ENCODE measurements at regions not wholly inside any gene's neighbourhood (a gene's known extent, or its start where the extent isn't known, plus 50 kb on each side); places are given as distances from the start of the nearest gene placed in this dataset.

DNA sequence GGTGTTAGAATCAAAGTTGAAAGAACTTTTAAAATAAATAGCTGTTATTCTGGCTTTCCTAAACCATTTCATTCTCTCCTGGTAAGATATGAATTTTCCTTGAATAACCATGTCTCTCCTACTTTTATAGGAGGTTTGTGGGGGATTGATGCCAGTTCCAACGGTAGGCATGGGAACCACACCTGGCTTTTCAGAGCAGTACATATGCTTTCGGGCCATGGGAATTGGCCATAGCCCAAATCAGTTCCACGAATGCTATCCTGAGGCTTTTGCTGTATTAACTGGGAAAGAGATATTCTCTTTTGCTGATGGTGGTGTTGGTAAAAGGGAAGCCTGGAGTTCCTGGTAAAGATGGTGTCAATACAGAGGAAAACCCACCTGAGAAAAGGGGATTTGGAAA is 396.2 kb upstream of the ZNF385D start:
- TF ChIP-seq CTCF (conservative IDR thresholded peaks at IDR 0.05; ENCODE audit: low read depth, low read length) (no peak), EZH2 (IDR thresholded peaks at IDR 0.05; ENCODE audit: borderline replicate concordance, low read depth, low read length, poor library complexity, severe bottlenecking) (no peak)
